Stimulated activated CD8-positive, alpha-beta memory T cell treated with anti-CD3 and anti-CD28 coated beads, Interleukin-12 subunit alpha, Interleukin-12 subunit beta, amount 100 ng/mL, for 24 hours (primary cell): ENCODE measurements at regions not wholly inside any gene's neighbourhood (a gene's known extent, or its start where the extent isn't known, plus 50 kb on each side); places are given as distances from the start of the nearest gene placed in this dataset.
"Not testable (repeated sequence)": the region's sequence is repeated elsewhere in the genome, so short reads cannot be mapped to it uniquely, and the experiment has no call there.

Experiments
- DNase-seq: peaks from one replicate; pipeline ENCODE4 v3.0.0-alpha.2; 2020; ENCODE audit errors: extremely low read depth

DNA sequence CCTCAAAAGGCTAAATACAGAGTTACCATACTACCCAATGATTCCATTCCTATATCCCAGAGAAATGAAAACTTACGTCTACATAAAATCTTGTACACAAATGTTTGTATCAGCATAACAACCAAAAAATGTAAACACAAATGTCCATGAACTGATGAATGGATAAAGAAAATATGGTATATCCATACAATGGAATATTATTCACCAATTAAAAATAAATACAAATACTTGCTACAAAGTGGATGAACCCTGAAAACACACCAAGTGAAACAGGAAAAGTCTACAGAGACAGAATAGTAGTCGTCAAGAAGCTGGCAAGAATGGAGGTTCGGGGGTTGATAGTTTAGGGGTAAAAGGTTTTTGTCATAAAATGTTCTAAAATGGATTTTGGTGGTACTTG lies 54.0 kb upstream of the ANKRD28 start:
- DNase-seq = no peak

DNA sequence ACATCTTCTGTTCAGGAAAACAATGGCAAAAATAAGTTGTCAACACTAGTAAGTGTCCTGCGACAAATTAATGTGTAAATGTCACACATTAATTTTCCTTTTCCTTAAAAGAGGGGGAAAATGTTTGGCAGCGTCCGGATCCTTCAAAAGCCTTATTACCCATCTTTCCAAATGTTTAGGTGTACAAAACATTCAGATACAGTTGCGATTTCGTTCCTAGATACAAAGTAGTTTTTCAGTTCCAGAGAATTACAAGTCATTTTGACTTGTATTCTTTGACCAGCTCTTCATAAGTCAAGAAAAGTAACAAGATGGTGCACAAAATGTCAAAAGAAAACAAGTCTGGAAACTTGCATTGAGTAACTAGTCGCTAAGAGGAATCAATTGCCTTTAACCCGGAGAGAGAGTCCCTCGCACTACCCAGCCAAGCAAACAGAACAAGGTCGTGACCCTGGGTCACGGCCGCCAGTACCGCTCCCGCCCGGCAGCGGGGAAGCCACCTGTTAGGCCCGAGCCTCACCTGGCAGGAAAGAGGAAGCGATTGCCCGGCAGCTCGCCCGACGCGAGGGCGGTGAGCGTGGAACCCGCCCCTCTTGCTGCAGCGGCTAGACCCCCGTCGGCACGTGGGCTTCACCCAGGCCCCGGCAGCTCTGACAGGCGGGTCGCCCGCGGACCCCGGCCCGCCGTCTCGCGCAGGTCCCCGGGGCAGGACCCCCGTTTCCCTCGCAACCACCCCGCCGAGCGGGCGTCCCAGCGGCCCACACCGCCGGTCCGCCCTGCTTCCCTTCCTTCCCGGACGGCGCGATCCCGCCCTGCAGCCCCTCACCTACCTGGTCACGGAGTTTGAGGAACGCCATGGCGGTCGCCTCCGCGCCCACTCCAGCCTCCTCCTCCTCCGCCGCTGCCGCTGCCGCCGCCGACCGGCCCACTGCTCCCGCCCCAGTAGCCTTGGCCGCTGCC lies 61.0 kb upstream of the ANKRD28 start:
- DNase-seq = no peak

DNA sequence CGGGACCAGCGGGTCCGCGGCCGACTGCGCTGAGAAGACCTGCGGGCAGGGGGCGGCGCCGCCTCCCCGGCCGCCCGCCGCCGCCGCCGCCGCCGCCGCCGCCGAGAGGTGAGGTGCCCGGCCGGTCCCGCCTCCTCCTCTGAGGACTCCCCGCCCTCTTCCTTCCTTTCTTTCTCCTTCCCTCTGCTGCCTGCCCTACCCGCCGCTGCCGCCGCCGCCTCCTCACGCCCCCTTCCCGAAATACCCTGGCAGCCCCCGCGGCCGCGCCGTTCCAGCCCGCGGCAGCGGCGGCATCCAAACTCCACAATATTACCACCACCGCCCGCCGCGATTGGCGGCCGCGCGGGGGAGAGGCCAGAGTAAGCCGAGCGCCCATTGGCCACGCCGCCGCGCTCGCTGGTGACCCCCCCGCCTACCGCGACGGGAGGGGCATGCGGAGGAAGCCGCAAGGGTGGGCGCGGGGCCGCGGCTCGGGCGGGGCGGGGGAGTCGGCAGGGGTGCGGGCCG lies 61.8 kb upstream of the ANKRD28 start:
- peak; percentile 47 for DNase-seq

DNA sequence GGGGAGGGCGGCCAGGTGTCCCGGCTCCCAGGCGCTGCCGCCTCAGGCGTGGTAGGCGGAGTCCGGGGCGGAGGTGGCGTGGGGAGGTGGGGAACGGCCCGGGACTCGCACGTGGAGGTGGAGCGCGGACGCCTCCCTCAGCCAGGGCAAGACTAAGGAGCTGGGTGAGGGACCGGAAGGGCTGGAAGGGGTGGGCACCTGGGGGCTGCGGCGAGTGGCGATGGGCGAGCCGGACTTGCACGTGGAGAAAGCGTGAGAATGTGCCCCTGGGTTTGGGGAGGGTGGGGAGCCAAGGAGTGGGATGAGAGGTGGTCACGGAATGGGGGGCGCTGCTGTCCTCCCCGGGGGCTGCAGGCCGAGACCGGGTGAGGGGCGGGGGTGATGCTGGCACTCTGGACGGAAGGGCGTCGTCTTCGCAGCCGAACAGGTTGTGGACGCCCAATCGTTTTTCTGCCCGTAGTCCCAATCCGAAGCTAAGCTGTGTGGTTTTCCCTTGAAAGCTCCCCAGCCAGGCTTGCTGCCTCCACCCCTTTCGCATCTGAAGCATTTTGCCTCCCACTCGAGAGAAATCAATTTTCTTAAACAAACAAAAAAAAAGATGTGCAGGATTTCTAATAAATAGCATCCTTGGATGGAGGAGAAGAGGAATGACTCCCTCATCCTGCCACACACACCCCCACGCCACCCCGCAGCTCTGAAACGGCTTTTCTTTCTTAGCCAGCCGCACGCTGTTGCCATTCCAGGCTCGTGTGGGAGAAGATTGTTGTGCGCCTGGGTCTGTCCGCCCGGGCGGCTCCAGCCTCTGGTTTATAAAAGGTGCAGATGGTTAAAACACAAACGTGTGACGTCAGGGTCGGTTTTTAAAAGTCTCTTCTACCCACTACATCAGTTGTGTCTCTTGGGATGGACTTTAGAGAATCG lies 62.5 kb upstream of the ANKRD28 start:
- no peak for DNase-seq

DNA sequence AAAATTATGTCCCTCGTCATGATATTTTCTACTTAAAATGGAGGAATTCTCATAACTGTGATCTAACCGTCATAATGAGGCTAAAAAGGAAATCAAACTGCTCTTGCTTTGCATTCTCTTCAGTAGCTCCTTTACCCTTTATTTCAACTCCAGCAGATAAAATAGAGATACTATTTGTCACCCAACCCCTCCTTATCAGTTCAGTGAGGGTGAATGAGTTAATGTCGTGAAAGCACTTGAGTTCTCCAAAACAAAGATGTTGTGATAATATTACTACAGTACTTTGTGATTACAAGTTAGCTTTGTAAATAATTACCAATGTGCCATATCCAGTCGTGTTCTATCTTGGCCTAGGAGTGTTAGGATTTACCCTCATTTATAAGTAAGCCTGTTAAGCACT lies 63.4 kb upstream of the ANKRD28 start:
- no peak for DNase-seq

DNA sequence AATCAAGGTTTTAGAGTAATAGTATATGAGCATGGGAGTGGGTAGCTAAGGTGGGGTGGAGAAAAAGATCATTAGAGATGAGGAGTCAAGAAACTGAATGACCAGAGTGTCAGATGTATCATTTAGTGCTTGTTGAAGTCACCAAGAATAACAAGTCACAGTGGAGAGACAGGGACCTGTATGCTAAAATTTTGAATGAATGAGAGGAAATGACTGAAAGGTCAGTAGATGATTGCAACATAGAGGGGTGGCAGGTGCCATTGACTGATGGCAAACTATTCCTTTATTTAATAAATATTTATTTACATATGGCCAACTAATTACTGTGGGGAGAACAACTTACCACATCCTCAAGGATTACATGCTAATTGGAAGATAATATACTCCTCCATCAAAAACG lies 75.0 kb upstream of the ANKRD28 start:
- DNase-seq = no peak

DNA sequence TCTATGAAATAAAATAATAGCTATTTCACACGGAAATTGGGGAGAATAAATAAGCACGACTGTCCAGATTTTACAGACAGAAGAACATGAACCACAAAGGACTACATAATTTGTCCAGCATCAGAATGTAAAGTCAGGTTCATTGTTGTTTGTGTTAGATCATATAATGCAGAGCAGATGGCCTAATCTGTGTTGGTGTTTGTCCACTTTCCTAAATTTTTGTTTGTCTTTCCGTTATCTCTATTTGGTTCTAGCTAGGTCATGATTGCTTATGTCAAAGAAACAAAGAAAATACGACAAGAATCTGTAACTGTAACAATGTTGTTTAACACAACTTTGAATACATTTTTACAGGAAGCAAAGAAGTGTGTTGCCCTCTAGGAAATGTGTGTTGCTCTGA lies 75.6 kb upstream of the ANKRD28 start:
- no peak for DNase-seq

DNA sequence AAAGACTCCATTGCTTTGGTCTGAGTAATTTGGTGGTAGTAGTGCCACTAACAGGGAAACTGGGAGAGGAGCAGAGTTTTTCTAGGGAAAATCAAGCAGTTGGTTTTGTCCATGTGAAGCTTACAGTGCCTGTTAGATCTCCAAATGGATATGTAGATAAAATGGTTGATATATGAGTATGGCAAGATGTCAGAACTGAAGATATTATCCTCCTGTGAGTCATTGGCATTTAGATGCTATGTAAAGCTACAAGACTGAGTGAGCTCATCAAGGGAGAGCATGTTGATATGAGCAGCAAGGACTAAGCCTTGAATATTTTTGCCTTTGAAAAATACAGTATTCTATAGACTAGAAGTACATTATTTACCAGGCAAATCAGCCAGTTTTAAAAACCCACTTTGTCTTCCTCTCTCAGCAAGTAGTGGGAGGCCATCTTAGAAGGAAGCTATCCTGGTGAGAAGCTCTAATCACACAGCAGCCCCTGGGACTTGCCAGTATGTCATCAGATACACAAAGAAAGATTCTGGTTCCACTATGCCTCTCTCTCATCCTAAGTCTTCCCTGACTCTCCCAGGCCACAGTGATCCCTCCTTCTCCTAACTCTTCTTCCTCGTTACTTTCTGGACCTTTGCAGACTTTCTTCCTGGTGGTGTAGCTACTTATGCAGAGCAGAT lies 77.4 kb upstream of the ANKRD28 start:
- DNase-seq = no peak

DNA sequence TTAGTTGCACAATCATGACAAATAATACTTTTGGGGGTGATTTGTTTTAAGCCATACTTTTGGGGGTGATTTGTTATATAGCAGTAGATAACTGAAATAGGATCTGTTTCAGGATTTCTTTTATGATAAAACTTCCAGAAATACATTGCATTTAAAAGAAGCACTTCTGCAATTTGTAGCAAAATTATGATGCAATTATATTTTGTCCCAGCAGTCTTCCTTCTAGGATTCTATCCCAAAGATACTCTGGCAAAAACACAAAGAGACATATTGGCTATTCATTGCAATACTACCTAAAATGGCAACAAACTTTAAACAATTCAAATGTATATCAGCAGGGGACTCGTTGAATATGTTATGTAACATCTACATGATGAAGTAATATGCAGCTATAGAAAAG lies 78.9 kb upstream of the ANKRD28 start:
- no peak for DNase-seq

DNA sequence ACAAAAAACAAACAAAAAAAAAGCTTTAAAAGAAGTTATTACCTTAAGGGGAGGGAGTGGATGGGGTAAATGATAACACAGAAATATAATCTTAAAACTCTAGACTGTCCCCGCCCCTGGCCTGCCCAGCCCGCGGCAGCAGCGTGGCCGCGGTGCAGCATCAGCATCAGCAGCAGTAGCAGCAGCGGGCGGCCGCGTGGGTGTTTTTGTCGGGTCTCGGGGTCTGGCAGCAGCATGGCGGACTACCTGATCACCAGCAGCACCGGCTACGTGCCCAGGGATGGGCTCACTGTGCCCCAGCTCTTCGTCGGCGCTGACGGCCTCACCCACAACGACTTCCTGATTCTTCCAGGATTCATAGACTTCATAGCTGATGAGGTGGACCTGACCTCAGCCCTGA lies 80.0 kb upstream of the ANKRD28 start:
- no peak for DNase-seq

DNA sequence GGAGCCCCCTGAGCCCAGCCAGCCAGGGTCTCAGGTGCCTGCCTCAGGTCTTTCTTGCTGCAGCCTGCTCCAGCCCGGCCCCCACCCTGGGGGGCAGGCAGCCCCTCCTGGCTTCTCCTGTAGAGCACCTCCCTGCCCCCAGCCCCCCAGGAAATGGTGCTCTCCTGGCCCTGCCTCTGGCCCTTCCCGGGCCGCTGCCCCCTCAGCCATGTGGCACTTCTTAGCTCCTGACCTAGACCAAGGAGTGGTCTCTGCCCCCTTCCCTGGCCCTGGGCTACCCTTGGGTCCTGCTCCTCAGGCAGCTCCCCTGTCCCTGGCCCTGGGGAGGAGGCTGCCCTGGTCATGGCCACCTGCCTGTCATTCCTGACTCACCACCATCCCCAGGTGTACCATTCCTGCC lies 82.0 kb upstream of the ANKRD28 start:
- not testable (repeated sequence) for DNase-seq

DNA sequence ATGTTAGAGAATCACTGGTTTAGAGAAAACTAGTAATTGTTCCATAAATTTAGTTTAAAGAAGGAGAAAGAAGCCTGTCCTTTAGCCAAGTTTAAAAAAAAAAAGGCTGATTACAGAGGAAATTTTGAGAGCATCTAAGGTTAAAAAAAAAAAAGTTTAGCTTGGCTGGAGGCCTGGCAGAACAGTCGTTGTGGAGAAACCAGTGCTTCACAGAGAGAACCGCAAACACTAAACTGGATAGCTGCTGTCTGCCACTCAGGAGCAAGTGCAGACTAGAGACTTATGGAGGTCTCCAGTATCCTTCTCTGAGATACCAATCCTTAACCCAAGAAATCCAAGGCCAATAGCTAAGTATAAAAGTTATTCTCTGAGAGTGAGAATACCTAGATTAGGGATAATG lies 84.8 kb upstream of the ANKRD28 start:
- no peak for DNase-seq

DNA sequence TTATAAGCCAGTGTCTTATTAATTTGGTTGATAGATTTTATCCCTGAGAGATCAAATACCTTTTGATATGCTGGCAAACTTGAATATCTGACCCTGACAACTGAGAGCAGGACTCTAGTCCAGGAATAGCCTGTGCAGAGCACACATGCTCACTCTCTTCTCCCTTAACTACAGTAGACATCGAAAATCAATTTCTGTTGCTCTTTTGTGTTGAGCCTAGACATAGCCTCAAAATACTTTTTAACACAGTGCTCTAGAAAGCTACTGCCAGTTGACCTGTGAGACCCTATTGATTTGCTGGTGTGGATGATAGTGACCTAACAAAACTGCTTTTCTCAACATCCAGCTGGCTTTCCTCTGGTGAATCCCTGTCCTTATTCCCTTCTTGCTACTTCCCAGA lies 86.4 kb upstream of the ANKRD28 start:
- no peak for DNase-seq

DNA sequence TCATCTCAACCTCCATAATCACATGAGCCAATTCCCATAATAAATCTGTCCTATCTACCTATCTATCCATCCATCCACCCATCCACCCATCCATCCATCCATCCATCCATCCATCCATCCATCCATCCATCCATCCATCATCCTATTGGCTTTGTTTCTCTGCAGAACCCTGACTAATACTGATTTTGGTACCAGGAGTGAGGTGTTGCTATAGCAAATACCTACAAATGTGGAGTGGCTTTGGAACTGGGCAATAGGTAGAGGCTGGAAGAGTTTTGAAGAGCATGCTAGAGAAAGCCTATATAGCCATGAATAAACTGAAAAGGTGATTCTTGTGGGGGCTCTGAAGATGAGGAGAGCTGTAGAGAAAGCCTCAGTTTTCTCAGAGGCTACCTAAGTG lies 88.7 kb upstream of the ANKRD28 start:
- DNase-seq = no peak

DNA sequence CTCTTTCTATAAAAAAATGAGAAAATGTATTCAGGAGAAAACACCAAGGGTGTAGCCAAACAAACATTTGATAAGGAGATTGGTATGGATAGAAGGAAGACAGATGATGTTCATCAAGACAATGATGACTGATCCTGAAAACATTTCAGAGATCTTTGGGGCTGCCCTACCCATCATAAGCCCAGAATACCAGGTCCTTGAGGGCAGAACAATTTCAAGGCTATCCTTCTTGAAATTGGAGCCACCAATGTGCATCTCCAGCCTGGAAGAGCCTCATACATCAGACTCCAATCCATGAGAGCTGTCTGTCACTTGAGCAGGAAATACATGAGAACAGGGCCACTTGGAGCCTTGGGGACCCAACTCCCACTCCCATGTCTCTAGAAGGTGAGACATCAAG lies 89.5 kb upstream of the ANKRD28 start:
- DNase-seq = no peak

DNA sequence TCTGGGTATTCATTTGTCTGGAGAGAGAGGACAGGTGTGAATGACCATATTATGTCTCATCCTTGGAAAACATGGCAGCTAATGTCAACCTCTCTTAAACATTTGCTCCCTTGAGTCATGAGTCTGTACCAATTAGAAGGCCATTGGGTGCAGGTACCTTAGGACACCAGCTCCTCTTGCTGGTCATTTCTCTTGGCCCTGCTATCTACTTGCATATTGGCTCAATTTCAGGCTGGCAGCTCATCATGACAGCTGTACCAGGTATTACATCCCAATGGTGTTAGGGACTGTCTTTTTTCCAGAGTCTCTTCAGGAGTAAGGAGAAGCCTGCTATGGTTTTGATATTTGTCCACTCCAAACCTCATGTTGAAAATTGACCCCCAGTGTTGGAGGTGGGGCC lies 92.2 kb upstream of the ANKRD28 start:
- DNase-seq = no peak

DNA sequence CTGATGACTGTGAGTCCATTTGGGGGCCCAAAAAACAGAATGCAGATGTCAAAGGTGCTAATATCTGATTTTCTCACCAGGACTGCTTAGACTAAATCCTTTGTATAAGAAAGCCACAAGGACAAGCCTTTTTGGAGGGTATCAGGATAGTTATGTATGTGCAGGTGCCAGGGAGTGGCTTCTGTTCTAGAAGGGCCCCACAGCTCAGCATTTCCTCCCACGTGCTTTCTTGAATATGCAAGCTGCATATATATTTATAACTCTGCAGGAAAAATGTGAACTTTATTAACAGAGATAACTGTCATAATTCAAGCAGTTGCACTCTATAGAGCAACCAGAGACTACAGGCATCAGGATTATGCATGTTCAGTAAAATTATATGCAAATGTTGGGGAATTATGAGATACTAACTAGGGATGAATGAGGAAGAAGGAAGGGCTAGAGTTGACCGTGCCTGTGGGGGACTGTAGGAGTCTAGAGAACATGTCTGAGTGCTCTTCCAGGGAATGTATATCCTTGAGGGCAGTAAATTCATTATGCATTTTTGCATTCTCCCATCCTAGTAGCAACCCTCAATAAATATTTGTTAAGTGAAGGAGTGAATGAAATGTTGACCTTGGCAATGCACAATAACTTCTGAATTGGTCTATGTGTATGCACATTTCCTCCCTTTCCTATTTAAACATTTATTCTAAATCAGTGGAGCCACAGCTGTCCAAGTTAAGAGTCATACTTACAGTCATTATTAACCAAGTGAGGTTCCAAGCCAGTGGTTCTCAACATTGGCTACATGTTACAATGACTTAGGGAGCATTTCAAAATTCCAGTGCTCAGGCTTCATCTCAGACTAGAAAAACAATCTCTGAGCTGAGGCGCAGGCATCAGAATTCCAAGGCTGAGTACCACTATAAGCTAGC lies 94.8 kb upstream of the ANKRD28 start:
- DNase-seq = no peak

DNA sequence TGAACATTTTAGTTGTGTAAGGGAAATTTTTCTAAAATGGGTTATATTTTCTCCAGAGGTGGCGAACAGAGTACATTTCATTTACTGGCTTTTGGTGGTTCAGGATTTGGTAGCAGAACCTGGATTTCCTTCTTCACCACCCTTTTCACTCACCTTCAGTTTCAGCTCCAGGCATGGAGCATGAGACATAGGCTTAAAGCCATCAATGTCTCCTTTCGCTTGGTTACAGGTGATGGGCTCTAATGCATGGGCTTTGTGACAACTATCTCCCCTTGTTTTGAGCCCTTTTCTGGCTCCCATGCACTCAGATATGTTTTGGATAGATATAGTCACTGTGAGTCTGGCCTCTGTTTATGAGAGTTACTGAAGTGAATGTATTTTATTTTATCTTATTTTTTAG lies 96.6 kb upstream of the ANKRD28 start:
- no peak for DNase-seq

DNA sequence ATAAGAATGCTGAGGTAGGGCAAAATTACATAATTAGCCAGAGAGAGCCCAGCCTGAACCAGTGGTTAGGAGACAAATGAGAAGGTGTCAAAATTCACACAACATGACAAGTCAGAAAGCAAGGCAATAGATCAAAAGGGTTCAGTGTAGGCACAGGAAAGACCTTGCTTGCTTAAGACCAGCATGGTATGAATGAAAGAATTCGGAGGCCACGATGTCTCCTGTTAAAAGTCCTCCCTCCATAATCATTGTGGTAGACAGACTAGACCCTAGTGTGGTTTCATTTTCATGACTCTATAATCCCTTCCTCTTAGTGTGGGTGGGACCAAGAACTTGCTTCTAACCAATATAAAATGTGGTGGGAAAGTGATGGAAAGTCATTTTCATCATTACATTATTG lies 98.7 kb upstream of the ANKRD28 start:
- no peak for DNase-seq

DNA sequence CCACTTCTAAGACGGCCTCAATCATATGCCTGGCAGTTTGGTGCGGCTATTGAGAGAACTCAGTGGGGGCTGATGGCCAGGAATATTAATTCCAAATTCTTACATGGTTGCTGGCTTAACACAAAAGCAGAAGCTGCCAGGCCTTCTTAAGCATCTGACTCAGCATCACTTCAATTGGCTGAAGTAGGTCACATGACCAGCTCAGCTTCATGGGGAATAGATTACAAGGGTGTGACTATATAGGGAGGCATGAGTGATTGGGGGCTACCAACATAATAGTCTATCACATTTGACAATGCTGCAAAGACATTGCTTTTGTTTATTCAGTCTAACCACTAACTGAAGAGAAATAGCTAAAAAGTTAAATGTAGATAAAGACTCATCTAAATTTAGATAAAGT lies 101.6 kb upstream of the ANKRD28 start:
- DNase-seq = no peak

DNA sequence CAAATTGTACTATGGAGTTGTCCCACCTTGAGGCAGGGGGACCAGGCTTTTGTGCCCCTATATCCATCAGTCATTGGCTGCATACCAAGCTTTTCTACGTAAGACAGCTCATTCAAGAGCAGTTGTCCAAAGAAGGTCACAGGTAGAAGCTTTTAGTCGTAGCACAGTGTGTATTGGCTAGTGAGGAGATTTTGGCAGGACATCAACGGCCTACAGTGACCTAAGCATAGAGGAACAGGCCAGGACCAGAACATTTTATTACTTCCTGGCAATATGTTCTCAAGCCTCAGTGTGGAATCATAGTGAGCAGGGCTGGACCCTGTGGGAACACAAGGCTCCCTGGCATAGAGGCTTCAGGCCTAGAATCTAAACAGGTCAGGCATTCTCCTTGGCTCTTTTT lies 105.4 kb upstream of the ANKRD28 start:
- DNase-seq = no peak
